H4 (cell line): ENCODE measurements at regions not wholly inside any gene's neighbourhood (a gene's known extent, or its start where the extent isn't known, plus 50 kb on each side); places are given as distances from the start of the nearest gene placed in this dataset.
"Not testable (repeated sequence)": the region's sequence is repeated elsewhere in the genome, so short reads cannot be mapped to it uniquely, and the experiment has no call there.

Experiments
- DNase-seq: peaks from one replicate; pipeline ENCODE4 v3.0.0-alpha.2; 2015; ENCODE audit warnings: low spot score

DNA sequence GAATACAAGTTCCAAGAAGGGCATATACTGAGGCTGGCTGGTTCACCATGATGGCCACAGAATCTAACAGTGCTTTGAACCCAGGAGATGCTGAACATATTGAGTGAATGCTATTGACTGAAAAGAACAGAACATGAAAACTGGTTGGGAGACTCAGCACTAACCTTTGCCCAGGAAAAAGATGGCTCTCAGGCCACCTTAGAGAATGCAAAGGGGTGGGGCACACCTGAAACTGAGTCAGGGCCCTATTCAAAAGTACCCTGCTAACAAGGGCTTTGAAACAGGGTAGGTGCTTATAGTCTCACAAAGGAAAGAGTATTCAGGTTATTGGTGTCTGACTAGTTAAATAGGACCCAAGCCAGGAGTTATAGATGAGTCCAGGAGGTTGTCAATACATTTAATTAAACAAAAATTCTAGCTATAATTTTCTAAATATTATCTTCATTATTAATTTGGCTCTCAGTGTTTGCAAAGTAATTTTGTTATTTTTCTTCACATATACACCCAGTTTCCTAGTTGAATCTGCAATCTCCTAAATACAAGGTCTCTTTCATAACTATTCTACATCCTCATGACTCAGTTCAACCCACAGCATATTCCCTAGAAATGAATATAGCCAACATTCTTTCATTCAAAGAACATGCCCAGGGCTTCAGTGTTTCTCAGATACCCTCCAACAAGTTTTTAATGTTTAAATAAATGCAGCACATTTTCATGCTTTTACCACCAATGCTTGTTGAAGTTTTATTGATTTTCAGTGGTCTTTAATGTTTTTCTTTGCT, 144.2 kb upstream of the RAPGEF2 start:
- no peak for DNase-seq

DNA sequence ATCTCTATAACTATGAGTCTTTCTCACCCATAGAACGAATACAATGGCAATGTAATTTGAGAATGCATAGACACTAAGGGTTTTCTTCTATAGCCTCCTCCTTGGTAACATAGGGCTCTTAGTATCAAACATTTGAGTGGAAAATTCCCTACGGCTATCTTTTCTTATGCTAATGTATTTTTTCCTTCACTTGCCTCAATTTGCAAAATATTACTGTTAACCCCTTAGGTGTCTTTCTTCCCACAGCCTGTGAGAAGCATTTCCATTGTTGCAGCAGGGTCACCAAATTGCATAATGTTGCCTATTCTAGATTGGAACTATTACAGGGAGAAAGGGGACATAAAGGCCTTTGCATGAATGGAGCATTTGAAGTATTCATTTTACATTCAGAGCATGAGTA, 140.5 kb upstream of the RAPGEF2 start:
- DNase-seq = no peak

DNA sequence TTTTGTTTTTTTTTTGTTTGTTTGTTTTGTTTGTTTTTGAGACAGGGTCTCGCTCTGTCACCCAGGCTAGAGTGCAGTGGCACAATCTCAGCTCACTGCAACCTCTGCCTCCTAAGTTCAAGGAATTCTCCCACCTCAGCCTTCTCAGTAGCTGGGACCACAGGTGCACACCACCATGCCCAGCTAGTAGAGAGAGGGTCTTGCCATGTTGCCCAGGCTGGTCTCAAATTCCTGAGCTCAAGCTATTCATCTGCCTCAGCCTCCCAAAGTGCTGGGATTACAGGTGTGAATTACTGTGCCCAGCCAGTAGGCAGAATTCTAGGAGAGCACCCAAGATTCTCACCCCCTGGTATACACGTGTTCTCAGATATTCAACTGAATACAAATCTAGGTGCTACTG, 139.6 kb upstream of the RAPGEF2 start:
- not testable (repeated sequence) for DNase-seq

- DNase-seq = no peak
Observed at GRCh38 chr4:158964114-158964727, 138.7 kb upstream of the RAPGEF2 start.

GRCh38 chr4:158964728-158965124, 138.2 kb upstream of the RAPGEF2 start:
- DNase-seq = no peak

DNA sequence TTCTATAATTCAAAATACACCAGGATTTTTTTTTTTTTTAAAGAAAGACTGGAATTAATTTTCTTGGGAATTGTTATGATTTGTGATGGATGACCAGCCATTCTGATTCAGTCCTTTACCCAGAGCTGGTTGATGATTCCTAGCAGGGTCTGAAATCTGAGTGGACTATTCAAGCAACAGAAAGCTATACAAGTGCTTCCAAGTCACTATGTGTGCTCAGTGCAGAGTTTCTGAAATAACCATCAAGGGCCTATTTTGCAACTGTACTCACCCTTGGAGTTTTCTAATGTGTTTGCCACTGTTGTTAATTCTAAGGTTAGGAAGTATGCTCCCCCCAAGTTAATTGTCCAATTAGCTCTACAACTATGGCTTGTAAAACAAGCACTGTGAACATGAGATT, 137.7 kb upstream of the RAPGEF2 start:
- DNase-seq = no peak

DNA sequence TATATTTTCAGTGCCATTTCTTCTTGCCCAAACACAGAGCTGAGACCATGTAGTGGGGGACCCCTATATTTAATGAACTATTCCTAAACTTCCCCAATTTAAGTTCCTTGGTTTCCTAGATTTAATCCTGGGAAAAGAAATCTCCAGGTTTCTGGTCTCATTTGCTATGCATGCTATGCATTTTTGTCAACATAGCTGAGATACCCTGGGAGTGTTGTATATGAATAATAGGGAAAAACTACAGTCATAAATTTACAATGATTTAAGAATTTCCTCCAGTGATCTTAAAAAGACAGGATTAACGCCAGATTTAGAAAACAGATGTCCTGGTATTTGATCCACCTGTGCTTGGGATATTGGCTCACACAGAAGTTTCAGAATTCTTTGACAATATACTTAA, 136.8 kb upstream of the RAPGEF2 start:
- no peak for DNase-seq

DNA sequence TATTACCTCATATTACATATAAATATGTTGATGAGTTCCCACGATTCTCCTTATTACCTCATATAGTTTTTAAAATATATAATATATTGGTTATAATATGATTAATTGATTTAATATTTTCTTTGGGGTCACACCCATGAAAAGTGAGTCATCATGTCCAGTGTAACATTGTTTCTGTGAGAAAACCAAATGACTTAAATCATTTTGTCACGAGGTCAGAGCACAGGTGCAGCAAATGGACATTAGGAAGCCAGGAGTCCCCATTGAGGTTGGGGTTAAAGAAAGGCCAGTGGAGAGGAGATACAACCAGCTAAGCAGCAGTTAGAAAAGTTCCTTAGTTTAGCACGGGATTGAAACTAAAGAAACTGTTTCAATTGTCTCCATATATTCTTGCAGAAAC, 133.9 kb upstream of the RAPGEF2 start:
- no peak for DNase-seq

GRCh38 chr4:158970812-158971211, 132.1 kb upstream of the RAPGEF2 start:
- no peak for DNase-seq

DNA sequence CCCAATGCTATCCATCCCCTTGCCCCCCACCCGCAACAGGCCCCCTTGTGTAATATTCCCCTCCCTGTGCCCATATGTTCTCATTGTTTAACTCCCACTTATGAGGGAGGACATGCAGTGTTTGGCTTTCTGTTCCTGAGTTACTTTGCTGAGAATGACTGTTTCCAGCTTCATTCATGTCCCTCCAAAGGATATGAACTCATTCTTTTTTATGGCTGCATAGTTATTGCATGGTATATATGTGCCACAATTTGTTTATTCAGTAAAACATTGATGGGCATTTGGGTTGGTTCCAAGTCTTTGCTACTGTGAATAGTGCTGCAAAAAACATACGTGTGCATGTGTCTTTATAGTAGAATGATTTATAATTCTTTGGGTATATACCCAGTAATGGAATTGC, 128.4 kb upstream of the RAPGEF2 start:
- DNase-seq = not testable (repeated sequence)

DNA sequence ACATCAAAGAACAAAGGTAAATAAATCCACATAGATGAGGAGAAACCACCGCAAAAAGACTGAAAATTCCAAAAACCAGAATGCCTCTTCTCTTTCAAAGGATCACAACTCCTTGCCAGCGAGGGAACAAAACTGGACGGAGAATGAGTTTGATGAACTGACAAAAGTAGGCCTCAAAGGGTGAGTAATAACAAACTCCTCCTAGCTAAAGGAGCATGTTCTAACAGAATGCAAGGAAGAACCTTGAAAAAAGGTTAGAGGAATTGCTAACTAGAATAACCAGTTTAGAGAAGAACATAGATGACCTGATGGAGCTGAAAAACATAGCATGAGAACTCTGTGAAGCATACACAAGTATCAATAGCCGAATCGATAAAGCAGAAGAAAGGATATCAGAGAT, 122.2 kb upstream of the RAPGEF2 start:
- DNase-seq = not testable (repeated sequence)

DNA sequence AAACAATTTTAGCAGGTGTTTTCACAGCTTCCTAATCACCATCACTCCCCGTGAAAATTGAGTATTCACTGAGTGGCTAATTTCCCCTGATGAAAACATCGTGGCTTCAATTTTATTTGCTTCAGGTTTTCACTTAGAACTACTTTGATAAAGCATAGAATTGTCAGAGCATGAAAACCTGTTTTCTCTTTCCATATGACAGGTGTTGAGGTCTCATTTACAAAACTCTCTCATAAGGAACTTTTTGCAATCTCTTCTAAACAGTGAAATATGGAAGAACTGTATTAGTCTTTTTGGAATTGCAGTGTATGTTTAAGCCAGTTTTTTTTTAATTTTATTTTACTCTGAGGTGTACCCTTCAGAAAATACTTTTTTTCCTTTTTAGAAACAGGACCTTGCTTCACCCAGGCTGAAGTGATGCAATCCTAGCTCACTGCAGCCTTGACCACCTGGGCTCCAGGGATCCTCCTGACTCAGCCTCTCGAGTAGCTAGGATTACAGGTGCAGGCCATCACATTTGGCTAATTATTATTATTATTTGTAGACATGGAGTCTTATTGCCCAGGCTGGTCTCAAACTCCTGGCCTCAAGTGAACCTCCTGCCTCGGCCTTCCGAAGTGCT, 111.2 kb upstream of the RAPGEF2 start:
- no peak for DNase-seq

- no peak for DNase-seq
Observed at GRCh38 chr4:158993891-158994290, 109.0 kb upstream of the RAPGEF2 start.

DNA sequence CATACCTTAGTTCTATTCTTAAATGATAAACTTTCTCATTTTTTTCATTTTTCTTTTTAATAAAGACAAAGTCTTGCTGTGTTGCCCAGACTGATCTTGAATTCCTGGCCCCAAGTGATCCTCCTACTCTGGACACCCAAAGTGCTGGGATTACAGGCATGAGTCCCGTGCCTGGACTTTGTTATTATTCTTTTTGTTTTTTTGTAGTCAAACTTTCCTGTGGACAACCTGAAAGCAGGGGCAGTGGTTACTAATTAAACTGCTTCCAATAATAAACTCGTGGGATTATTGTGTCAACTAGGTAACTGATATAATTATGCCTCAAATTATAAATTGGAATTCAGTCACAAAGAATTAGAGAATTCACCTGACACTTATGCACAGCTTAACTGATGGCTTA, 107.8 kb upstream of the RAPGEF2 start:
- no peak for DNase-seq

GRCh38 chr4:158995965-158996364, 106.9 kb upstream of the RAPGEF2 start:
- DNase-seq = no peak

GRCh38 chr4:158996669-158997074, 106.2 kb upstream of the RAPGEF2 start:
- DNase-seq = peak; percentile 90

- DNase-seq = no peak
Observed at GRCh38 chr4:158997660-158998349, 105.1 kb upstream of the RAPGEF2 start.

- DNase-seq = peak; percentile 63
Observed at GRCh38 chr4:158998624-158999023, 104.3 kb upstream of the RAPGEF2 start.

- DNase-seq = no peak
Observed at GRCh38 chr4:158999166-158999682, 103.7 kb upstream of the RAPGEF2 start.

DNA sequence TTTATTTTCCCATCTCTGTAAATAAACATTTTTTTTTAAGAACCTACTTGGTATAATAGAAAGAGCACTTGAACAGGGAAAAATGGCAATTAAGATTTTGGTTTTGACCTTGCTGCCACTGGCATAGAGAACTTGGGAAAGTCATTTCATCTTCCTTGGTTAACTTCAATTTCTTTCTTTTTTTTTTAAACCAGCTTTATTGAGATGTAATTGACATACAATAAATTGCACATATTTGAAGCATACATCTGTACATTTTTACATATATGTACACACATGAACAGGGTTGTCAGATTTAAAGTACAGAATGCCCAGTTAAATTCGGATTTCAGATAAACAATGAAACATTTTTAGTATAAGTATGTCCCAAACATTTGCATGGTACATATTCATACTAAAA, 103.0 kb upstream of the RAPGEF2 start:
- DNase-seq = no peak

- peak; percentile 72 for DNase-seq
Observed at GRCh38 chr4:159002950-159003349, 99.9 kb upstream of the RAPGEF2 start.
